H1 (cell line): ENCODE measurements at regions not wholly inside any gene's neighbourhood (a gene's known extent, or its start where the extent isn't known, plus 50 kb on each side); places are given as distances from the start of the nearest gene placed in this dataset.

Experiments used
- CTCF ChIA-PET: fragments of 300-600 bp; sonication (Branson Sonifier 250); formaldehyde crosslinking; loops from one replicate; lab custom pipeline; 2021; ENCODE audit not compliant: partially characterized antibody; lab: Charles Lee
- POLR2A ChIA-PET: fragments of 300-600 bp; sonication (Branson Sonifier 250); formaldehyde crosslinking; loops from one replicate; lab custom pipeline; 2021; ENCODE audit warnings: inconsistent platforms; ENCODE audit not compliant: partially characterized antibody; lab: Charles Lee
- DNase-seq, 2 experiments: peaks; one replicate each; pipeline versions ENCODE4 v3.0.0 to v3.0.0-alpha.2; 2010 to 2022; ENCODE audit warnings: low spot score in 2 of 2, low read depth in 1 of 2, mixed read lengths in 1 of 2
- FAIRE-seq: peaks from 2 replicates; lab custom pipeline; 2011; peaks lifted over from hg19 to GRCh38; lab: Jason Lieb, UNC
- H2AFZ ChIP-seq: 2 replicates; pipeline ENCODE4 v1.8.1; 2012; ENCODE audit warnings: low read length, inconsistent platforms
- H2AK5ac ChIP-seq: 2 replicates; pipeline ENCODE4 v1.6.1; 2013; ENCODE audit warnings: low read depth, low read length
- H2BK120ac ChIP-seq: replicated peaks from 2 replicates; pipeline ENCODE3; 2013; ENCODE audit warnings: low read depth, low read length, inconsistent platforms
- H2BK12ac ChIP-seq: 2 replicates; pipeline ENCODE4 v1.6.1; 2013; ENCODE audit warnings: low read depth, low read length
- H2BK15ac ChIP-seq: 2 replicates; pipeline ENCODE4 v1.6.1; 2013; ENCODE audit warnings: low read length
- H2BK20ac ChIP-seq: 2 replicates; pipeline ENCODE4 v1.6.1; 2013; ENCODE audit warnings: low read length
- H2BK5ac ChIP-seq: 2 replicates; pipeline ENCODE4 v1.6.1; 2013; ENCODE audit warnings: low read depth, low read length
- H3K14ac ChIP-seq: 2 replicates; pipeline ENCODE4 v1.6.1; 2013; ENCODE audit warnings: inconsistent platforms; ENCODE audit not compliant: insufficient read length
- H3K18ac ChIP-seq: 2 replicates; pipeline ENCODE4 v1.6.1; 2013; ENCODE audit warnings: low read length; ENCODE audit errors: extremely low read depth
- H3K23ac ChIP-seq: 2 replicates; pipeline ENCODE4 v1.6.1; 2013; ENCODE audit warnings: inconsistent platforms; ENCODE audit not compliant: insufficient read length
- H3K23me2 ChIP-seq: 2 replicates; pipeline ENCODE4 v1.6.1; 2013; ENCODE audit warnings: low read depth, low read length
- H3K27ac ChIP-seq: 2 replicates; pipeline ENCODE4 v1.6.1; 2011; ENCODE audit warnings: low read depth, low read length, inconsistent platforms
- H3K27me3 ChIP-seq, 4 experiments: replicated peaks in 1 of 4; 1 replicate in 1 of 4; 2 replicates in 3 of 4; pipeline versions ENCODE4 v1.6.1 to v1.8.1; 2011 to 2013; ENCODE audit warnings: low read length in 3 of 4, mild to moderate bottlenecking in 3 of 4, inconsistent platforms in 2 of 4, mixed read lengths in 2 of 4, moderate library complexity in 1 of 4; ENCODE audit not compliant: control insufficient read depth in 3 of 4, insufficient read depth in 3 of 4; ENCODE audit errors: extremely low read depth in 1 of 4
- H3K36me3 ChIP-seq, 4 experiments: 2 replicates each; pipeline versions ENCODE4 v1.6.1 to v1.8.1; 2011 to 2013; ENCODE audit warnings: mild to moderate bottlenecking in 4 of 4, low read length in 3 of 4, moderate library complexity in 2 of 4, control low read depth in 1 of 4, inconsistent platforms in 1 of 4; ENCODE audit not compliant: insufficient read depth in 4 of 4, control insufficient read depth in 2 of 4
- H3K4ac ChIP-seq: replicated peaks from 2 replicates; pipeline ENCODE3; 2013; ENCODE audit warnings: low read length, low read depth, mixed read lengths, inconsistent platforms; ENCODE audit not compliant: insufficient read length
- H3K4me1 ChIP-seq, 4 experiments: replicated peaks in 1 of 4; 1 replicate in 1 of 4; 2 replicates in 3 of 4; pipeline versions ENCODE4 v1.6.1 to v1.8.1; 2011 to 2013; ENCODE audit warnings: low read length in 3 of 4, inconsistent platforms in 2 of 4, mixed read lengths in 1 of 4; ENCODE audit not compliant: insufficient read depth in 4 of 4, control insufficient read depth in 3 of 4
- H3K4me2 ChIP-seq, 2 experiments: 2 replicates each; pipeline versions ENCODE4 v1.6.1 to v1.8.1; 2011 to 2013; ENCODE audit warnings: low read depth in 2 of 2, low read length in 2 of 2, control low read depth in 1 of 2, inconsistent platforms in 1 of 2, mild to moderate bottlenecking in 1 of 2; ENCODE audit not compliant: insufficient read depth in 1 of 2
- H3K4me3 ChIP-seq, 4 experiments: fragments of 200-600, 300-600 bp in 1 of 4; sonication (generic), shearing (Covaris generic), sonication (Bioruptor Twin) in 1 of 4; 2 replicates each; pipeline versions ENCODE4 v1.5.1 to v1.8.1; 2011 to 2016; ENCODE audit warnings: low read length in 4 of 4, low read depth in 3 of 4, control low read depth in 2 of 4, inconsistent platforms in 2 of 4, mild to moderate bottlenecking in 2 of 4, mixed read lengths in 1 of 4, moderate library complexity in 1 of 4; ENCODE audit not compliant: insufficient read depth in 2 of 4; ENCODE audit errors: extremely low read depth in 1 of 4
- H3K56ac ChIP-seq: replicated peaks from 2 replicates; pipeline ENCODE3; 2013; ENCODE audit warnings: low read depth, mild to moderate bottlenecking, mixed read lengths, low read length, inconsistent platforms; ENCODE audit not compliant: insufficient read length
- H3K79me1 ChIP-seq: 2 replicates; pipeline ENCODE4 v1.6.1; 2013; ENCODE audit warnings: low read depth, low read length, control low read depth
- H3K79me2 ChIP-seq, 2 experiments: 2 replicates each; pipeline versions ENCODE4 v1.6.1 to v1.8.1; 2012 to 2013; ENCODE audit warnings: low read length in 2 of 2, mild to moderate bottlenecking in 2 of 2, inconsistent platforms in 1 of 2; ENCODE audit not compliant: insufficient read depth in 2 of 2, control insufficient read depth in 1 of 2
- H3K9ac ChIP-seq, 4 experiments: replicated peaks in 1 of 4; 1 replicate in 1 of 4; 2 replicates in 3 of 4; pipeline versions ENCODE4 v1.6.1 to v1.8.1; 2011 to 2013; ENCODE audit warnings: low read depth in 3 of 4, low read length in 3 of 4, control low read depth in 2 of 4, mild to moderate bottlenecking in 2 of 4, moderate library complexity in 2 of 4, inconsistent platforms in 1 of 4; ENCODE audit errors: extremely low read depth in 1 of 4
- H3K9me3 ChIP-seq, 2 experiments: 2 replicates each; pipeline versions ENCODE4 v1.6.1 to v1.8.1; 2012 to 2013; ENCODE audit warnings: mild to moderate bottlenecking in 2 of 2, moderate library complexity in 2 of 2, control low read depth in 1 of 2, inconsistent platforms in 1 of 2, low read depth in 1 of 2, low read length in 1 of 2, mixed read lengths in 1 of 2; ENCODE audit not compliant: insufficient read depth in 2 of 2
- H4K20me1 ChIP-seq, 2 experiments: replicated peaks in 1 of 2; 2 replicates each; pipeline versions ENCODE3 to v1.8.1; 2011 to 2013; ENCODE audit warnings: inconsistent platforms in 2 of 2, low read length in 2 of 2, mild to moderate bottlenecking in 1 of 2; ENCODE audit not compliant: insufficient read depth in 2 of 2, control insufficient read depth in 1 of 2
- H4K5ac ChIP-seq: 2 replicates; pipeline ENCODE4 v1.6.1; 2013; ENCODE audit warnings: low read length, low read depth, mixed read lengths, inconsistent platforms; ENCODE audit not compliant: insufficient read length
- H4K8ac ChIP-seq: 2 replicates; pipeline ENCODE4 v1.8.0; 2013; ENCODE audit warnings: mild to moderate bottlenecking, moderate library complexity, low read length, inconsistent platforms; ENCODE audit not compliant: insufficient read depth; ENCODE audit errors: extremely low read depth
- H4K91ac ChIP-seq: replicated peaks from 2 replicates; pipeline ENCODE3; 2013; ENCODE audit warnings: low read length, mixed read lengths, inconsistent platforms; ENCODE audit not compliant: insufficient read length
- BCL11A ChIP-seq, 2 experiments: IDR thresholded peaks; one replicate each; pipeline ENCODE4 v1.6.1; 2011; ENCODE audit warnings: low read depth in 2 of 2, low read length in 2 of 2, mild to moderate bottlenecking in 2 of 2
- GTF2F1 ChIP-seq: IDR thresholded peaks from 2 replicates; pipeline ENCODE4 v1.6.1; 2012; ENCODE audit warnings: low read depth, low read length, improper control_type of control experiment, borderline replicate concordance
- HDAC2 ChIP-seq, 2 experiments: fragments of 300-600 bp in 1 of 2; sonication (generic) in 1 of 2; IDR thresholded peaks; 2 replicates each; pipeline ENCODE4 v1.6.1; 2011 to 2012; ENCODE audit warnings: low read depth in 2 of 2, low read length in 2 of 2, mild to moderate bottlenecking in 2 of 2, moderate library complexity in 2 of 2, borderline replicate concordance in 1 of 2, inconsistent platforms in 1 of 2
- KDM4A ChIP-seq: IDR thresholded peaks from one replicate; pipeline ENCODE4 v1.7.1; 2012; ENCODE audit warnings: low read depth, mild to moderate bottlenecking, moderate library complexity, low read length, inconsistent platforms; ENCODE audit not compliant: severe bottlenecking
- SP2 ChIP-seq: IDR thresholded peaks from 2 replicates; pipeline ENCODE4 v1.6.1; 2012; ENCODE audit warnings: mild to moderate bottlenecking, low read length, inconsistent platforms
- YY1 ChIP-seq: IDR thresholded peaks from 2 replicates; pipeline ENCODE4 v1.6.1; 2011; ENCODE audit warnings: low read depth, mild to moderate bottlenecking, low read length
- WGBS, 2 experiments: shearing (Covaris generic) in 1 of 2; methylation state at CpG; one replicate each; pipeline versions ENCODE4 v1.1.6 to v1.1.7; 2013 to 2015; ENCODE audit warnings: low lambda C conversion rate in 2 of 2, mixed read lengths in 2 of 2, inconsistent platforms in 1 of 2, low coverage in 1 of 2, missing lambda C conversion rate in 1 of 2; ENCODE audit not compliant: insufficient replicate concordance in 2 of 2, insufficient coverage in 1 of 2, insufficient read length in 1 of 2; ENCODE audit errors: extremely low coverage in 1 of 2, missing lambda C conversion rate in 1 of 2; 5-methylcytosine and 5-hydroxymethylcytosine counted together

DNA sequence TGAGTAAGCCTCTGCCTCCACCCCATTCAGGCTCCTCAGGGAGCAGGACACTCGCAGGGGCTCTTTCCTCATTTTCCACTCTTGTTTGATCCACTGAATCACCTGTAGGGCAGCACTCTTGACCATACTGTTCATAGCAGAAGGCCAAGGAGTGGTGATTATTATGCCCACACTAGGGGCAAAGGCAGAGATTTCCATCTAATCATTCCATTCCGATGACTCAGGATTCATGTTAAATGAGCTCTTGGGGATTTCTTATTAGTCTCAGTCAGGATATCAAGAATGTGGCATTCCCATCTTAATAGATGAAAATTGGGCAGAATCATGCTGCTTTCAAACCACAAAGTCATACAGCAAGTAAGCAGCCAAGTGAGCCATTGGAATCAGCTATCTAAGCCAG, 101.9 kb upstream of the MOCS1 start:
- H2BK120ac ChIP-seq: no peak overlapping the region
- H3K14ac ChIP-seq: no peak overlapping the region
- WGBS, 2 experiments: 80% methylated on average over 2 of the region's 2 CpGs; no CpG with 5 or more reads in 1 of the 2 experiments
- TF ChIP-seq YY1: no peak
- TF ChIP-seq GTF2F1: no peak
- TF ChIP-seq KDM4A: no peak
- TF ChIP-seq SP2: no peak
- no peak for TF ChIP-seq BCL11A (IDR thresholded peaks at IDR 0.05; ENCODE audit: low read depth in 2 of 2, low read length in 2 of 2)
- no peak for TF ChIP-seq HDAC2 (IDR thresholded peaks at IDR 0.05; ENCODE audit: borderline replicate concordance in 1 of 2, low read depth in 2 of 2, low read length in 2 of 2)

More for the DNA sequence above, 101.9 kb upstream of the MOCS1 start:
- CTCF ChIA-PET: interaction anchor here (0.6 to 1.6 kb wide), 4 partner anchors 14 to 426 kb away, joined by 3 to 5 read pairs (median 3); no protein-coding TSS in a partner anchor
- Histone ChIP-seq H4K5ac (no peak overlapping the region), H2BK12ac (no peak overlapping the region), H3K9ac (no peak overlapping the region), H4K20me1 (no peaks in the 10 kb centered on the region), H3K56ac (no peak overlapping the region), H3K4me1 (peaks cover 0 to 7% (median 3%) of the 10 kb centered on the region in 4 experiments; a peak in 3 of 7 replicates), H4K8ac (no peak overlapping the region), H3K4ac (no peak overlapping the region), H3K18ac (no peak overlapping the region), H2BK20ac (no peak overlapping the region), H3K79me2 (no peaks in the 10 kb centered on the region), H3K4me3 (no peak overlapping the region), H3K27me3 (no peaks in the 10 kb centered on the region), H3K36me3 (no peaks in the 10 kb centered on the region), H2AK5ac (no peak overlapping the region), H2BK15ac (peak overlapping the region; percentile 24; the same call in 1 of the 2 replicates), H2BK5ac (no peak overlapping the region), H3K9me3 (no peaks in the 10 kb centered on the region), H3K79me1 (no peaks in the 10 kb centered on the region), H3K27ac (no peak overlapping the region), H3K23ac (no peak overlapping the region), H3K23me2 (no peaks in the 10 kb centered on the region), H4K91ac (no peak overlapping the region), H3K4me2 (no peak overlapping the region), H2AFZ (no peak overlapping the region)
- no peak for DNase-seq
- POLR2A ChIA-PET: no interaction called here
- FAIRE-seq: no peak
